Neural cell (in vitro differentiated cells): ENCODE measurements at regions not wholly inside any gene's neighbourhood (a gene's known extent, or its start where the extent isn't known, plus 50 kb on each side); places are given as distances from the start of the nearest gene placed in this dataset.

Experiments
- EP300 ChIP-seq: fragments of 450-650 bp; conservative IDR thresholded peaks from 2 replicates; pipeline ENCODE4 v1.6.1; 2014; ENCODE audit warnings: antibody characterized with exemption, mild to moderate bottlenecking, moderate library complexity; ENCODE audit not compliant: poor library complexity, severe bottlenecking
- EZH2 ChIP-seq: fragments of 200-600, 300-800 bp; shearing (Covaris generic), sonication (generic); IDR thresholded peaks from 2 replicates; pipeline ENCODE4 v1.6.1; 2014; ENCODE audit warnings: antibody characterized with exemption, low read length, borderline replicate concordance, mild to moderate bottlenecking; ENCODE audit not compliant: insufficient read depth, poor library complexity, severe bottlenecking
- MXI1 ChIP-seq: fragments of 450-650 bp; conservative IDR thresholded peaks from 2 replicates; pipeline ENCODE4 v1.6.1; 2014; ENCODE audit warnings: antibody characterized with exemption, mild to moderate bottlenecking; ENCODE audit not compliant: poor library complexity, severe bottlenecking
- POLR2AphosphoS5 ChIP-seq: IDR thresholded peaks from 2 replicates; pipeline ENCODE4 v1.6.1; 2012
- RAD21 ChIP-seq: fragments of 450-650 bp; conservative IDR thresholded peaks from 2 replicates; pipeline ENCODE4 v1.6.1; 2014; ENCODE audit warnings: antibody characterized with exemption, mild to moderate bottlenecking, moderate library complexity
- SMC3 ChIP-seq: fragments of 450-650 bp; conservative IDR thresholded peaks from 2 replicates; pipeline ENCODE4 v1.6.1; 2014; ENCODE audit warnings: antibody characterized with exemption, mild to moderate bottlenecking, moderate library complexity; ENCODE audit not compliant: poor library complexity
- TF ChIP-seq, protein P1 (sequence below): fragments of 450-650 bp; IDR thresholded peaks from 2 replicates; pipeline ENCODE4 v1.5.1; 2014; ENCODE audit warnings: antibody characterized with exemption, mild to moderate bottlenecking, moderate library complexity; ENCODE audit not compliant: poor library complexity, severe bottlenecking

DNA sequence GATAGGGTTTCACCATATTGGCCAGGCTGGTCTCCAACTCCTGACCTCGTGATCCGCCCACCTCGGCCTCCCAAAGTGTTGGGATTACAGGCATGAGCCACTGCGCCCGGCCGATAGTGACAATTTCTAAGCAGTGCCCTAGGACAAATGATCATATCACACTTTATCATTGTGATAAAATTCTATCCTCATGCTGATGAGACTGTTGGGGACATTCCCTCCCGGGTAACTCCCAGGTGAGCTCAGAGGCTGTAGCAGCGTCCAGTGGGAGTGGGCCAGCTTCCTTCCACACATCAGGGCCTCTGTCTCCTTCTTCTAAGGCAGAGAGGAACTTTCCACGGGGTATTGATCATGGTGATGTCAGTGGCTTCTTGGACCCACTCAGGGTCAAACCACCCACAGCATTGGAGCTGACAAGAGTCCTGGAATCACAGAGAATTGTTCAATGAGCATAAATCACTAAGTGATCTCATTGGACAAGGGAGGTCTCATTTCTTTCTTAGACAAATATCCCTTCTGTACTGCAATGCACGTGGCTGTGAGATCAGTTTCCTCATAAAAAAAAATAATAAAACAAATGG, 256.1 kb downstream of the KLF6 start:
- TF ChIP-seq, protein P1, sequence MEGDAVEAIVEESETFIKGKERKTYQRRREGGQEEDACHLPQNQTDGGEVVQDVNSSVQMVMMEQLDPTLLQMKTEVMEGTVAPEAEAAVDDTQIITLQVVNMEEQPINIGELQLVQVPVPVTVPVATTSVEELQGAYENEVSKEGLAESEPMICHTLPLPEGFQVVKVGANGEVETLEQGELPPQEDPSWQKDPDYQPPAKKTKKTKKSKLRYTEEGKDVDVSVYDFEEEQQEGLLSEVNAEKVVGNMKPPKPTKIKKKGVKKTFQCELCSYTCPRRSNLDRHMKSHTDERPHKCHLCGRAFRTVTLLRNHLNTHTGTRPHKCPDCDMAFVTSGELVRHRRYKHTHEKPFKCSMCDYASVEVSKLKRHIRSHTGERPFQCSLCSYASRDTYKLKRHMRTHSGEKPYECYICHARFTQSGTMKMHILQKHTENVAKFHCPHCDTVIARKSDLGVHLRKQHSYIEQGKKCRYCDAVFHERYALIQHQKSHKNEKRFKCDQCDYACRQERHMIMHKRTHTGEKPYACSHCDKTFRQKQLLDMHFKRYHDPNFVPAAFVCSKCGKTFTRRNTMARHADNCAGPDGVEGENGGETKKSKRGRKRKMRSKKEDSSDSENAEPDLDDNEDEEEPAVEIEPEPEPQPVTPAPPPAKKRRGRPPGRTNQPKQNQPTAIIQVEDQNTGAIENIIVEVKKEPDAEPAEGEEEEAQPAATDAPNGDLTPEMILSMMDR: no peak
- TF ChIP-seq RAD21 (no peak), SMC3 (no peak), MXI1 (no peak), EZH2 (no peak), POLR2AphosphoS5 (no peak), EP300 (no peak)
